Smooth muscle cell (in vitro differentiated cells): ENCODE measurements at regions not wholly inside any gene's neighbourhood (a gene's known extent, or its start where the extent isn't known, plus 50 kb on each side); places are given as distances from the start of the nearest gene placed in this dataset.

Experiments used
- DNase-seq: peaks from one replicate; lab custom pipeline; 2025; ENCODE audit not compliant: unreplicated experiment; lab: John Stamatoyannopoulos, UW
- H2AFZ ChIP-seq: fragments of 200-600 bp; sonication (generic); 2 replicates; pipeline ENCODE4 v1.6.0; 2016; ENCODE audit warnings: antibody characterized with exemption, low read depth, mild to moderate bottlenecking
- H3F3A ChIP-seq: fragments of 200-600 bp; sonication (generic); 2 replicates; pipeline ENCODE4 v1.6.0; 2017; ENCODE audit warnings: antibody characterized with exemption, low read depth
- H3K27ac ChIP-seq: fragments of 200-600 bp; sonication (generic); 2 replicates; pipeline ENCODE4 v1.5.1; 2016; ENCODE audit warnings: low read depth, mild to moderate bottlenecking
- H3K27me3 ChIP-seq: fragments of 200-600 bp; sonication (generic); 2 replicates; pipeline ENCODE4 v1.6.1; 2016; ENCODE audit warnings: low read depth, mild to moderate bottlenecking
- H3K36me3 ChIP-seq: fragments of 200-600 bp; sonication (generic); 2 replicates; pipeline ENCODE4 v1.5.1; 2016; ENCODE audit warnings: low read depth
- H3K4me1 ChIP-seq: fragments of 200-600 bp; sonication (generic); 2 replicates; pipeline ENCODE4 v1.5.1; 2016; ENCODE audit warnings: low read depth
- H3K4me2 ChIP-seq: fragments of 200-600 bp; sonication (generic); 2 replicates; pipeline ENCODE4 v1.6.0; 2016; ENCODE audit warnings: mild to moderate bottlenecking
- H3K4me3 ChIP-seq: fragments of 200-600 bp; sonication (generic); 2 replicates; pipeline ENCODE4 v1.5.1; 2016; ENCODE audit warnings: mild to moderate bottlenecking
- H3K79me2 ChIP-seq: fragments of 200-600 bp; sonication (generic); 2 replicates; pipeline ENCODE4 v1.6.0; 2016; ENCODE audit warnings: low read depth, mild to moderate bottlenecking
- H3K9ac ChIP-seq: fragments of 200-600 bp; sonication (generic); 2 replicates; pipeline ENCODE4 v1.6.0; 2016; ENCODE audit warnings: low read depth
- H3K9me3 ChIP-seq: fragments of 200-600 bp; sonication (generic); replicated peaks from 2 replicates; pipeline ENCODE4 v1.5.1; 2016; ENCODE audit warnings: low read depth
- H4K20me1 ChIP-seq: fragments of 200-600 bp; sonication (generic); 2 replicates; pipeline ENCODE4 v1.6.0; 2016; ENCODE audit warnings: low read depth
- WGBS: methylation state at CpG from one replicate; pipeline ENCODE4 v1.1.7; 2016; ENCODE audit warnings: low lambda C conversion rate; 5-methylcytosine and 5-hydroxymethylcytosine counted together
- TF ChIP-seq, protein P1 (sequence below): fragments of 200-600 bp; sonication (generic); IDR thresholded peaks from 2 replicates; pipeline ENCODE4 v1.5.1; 2017; ENCODE audit warnings: borderline replicate concordance, mild to moderate bottlenecking, antibody characterized with exemption; ENCODE audit not compliant: insufficient read depth, poor library complexity, severe bottlenecking

DNA sequence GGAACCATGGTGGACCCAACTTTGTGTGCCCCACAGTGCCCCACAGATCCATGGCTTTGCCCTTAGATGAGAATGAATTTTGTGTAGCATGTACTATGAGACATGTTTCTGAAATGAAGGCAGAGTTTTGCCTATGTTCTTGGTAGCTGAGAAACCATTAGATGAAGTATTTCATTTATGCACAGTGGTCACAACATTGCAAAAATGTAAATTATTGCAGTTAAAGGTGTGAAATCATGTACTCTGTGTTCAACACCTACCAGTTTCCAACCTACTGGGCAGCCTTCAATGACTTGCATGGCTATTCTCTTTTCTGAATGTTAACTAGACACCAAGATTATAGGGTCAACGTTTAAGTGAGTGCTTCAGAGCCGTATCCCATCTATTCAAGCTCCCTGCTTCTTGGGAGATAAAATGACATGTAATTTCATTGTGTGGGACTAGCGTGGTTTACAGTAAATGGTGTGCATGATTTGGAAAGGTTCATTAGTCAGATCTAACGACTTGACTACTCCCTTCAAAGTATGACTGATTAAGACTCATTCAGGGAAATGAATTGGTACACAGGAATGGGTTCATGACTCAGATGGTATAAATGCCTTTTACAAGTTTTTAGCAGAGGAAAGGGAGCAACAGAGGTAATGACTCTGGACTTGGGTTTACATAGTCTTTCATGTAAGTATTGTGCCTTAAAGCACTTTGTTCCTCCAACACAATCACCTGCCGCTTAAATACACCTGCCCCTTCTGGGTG is 106.1 kb upstream of the AKIRIN2 start:
- H2AFZ ChIP-seq, result no peak overlapping the region
- DNase-seq, result no peak
- H3K27me3 ChIP-seq, result no peaks in the 10 kb centered on the region
- TF ChIP-seq, protein P1, sequence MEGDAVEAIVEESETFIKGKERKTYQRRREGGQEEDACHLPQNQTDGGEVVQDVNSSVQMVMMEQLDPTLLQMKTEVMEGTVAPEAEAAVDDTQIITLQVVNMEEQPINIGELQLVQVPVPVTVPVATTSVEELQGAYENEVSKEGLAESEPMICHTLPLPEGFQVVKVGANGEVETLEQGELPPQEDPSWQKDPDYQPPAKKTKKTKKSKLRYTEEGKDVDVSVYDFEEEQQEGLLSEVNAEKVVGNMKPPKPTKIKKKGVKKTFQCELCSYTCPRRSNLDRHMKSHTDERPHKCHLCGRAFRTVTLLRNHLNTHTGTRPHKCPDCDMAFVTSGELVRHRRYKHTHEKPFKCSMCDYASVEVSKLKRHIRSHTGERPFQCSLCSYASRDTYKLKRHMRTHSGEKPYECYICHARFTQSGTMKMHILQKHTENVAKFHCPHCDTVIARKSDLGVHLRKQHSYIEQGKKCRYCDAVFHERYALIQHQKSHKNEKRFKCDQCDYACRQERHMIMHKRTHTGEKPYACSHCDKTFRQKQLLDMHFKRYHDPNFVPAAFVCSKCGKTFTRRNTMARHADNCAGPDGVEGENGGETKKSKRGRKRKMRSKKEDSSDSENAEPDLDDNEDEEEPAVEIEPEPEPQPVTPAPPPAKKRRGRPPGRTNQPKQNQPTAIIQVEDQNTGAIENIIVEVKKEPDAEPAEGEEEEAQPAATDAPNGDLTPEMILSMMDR, result no peak
- no peaks in the 10 kb centered on the region for H3F3A ChIP-seq
- no peak overlapping the region for H3K27ac ChIP-seq
- no peaks in the 10 kb centered on the region for H3K79me2 ChIP-seq
- no peak overlapping the region for H3K4me2 ChIP-seq
- H3K4me1 ChIP-seq, result no peaks in the 10 kb centered on the region
- no peaks in the 10 kb centered on the region for H3K36me3 ChIP-seq
- no peak overlapping the region for H3K9ac ChIP-seq
- H3K9me3 ChIP-seq, result no peaks in the 10 kb centered on the region
- no peaks in the 10 kb centered on the region for H4K20me1 ChIP-seq
- H3K4me3 ChIP-seq, result no peak overlapping the region
- 44% methylated on average over 5 of the region's 5 CpGs for WGBS

DNA sequence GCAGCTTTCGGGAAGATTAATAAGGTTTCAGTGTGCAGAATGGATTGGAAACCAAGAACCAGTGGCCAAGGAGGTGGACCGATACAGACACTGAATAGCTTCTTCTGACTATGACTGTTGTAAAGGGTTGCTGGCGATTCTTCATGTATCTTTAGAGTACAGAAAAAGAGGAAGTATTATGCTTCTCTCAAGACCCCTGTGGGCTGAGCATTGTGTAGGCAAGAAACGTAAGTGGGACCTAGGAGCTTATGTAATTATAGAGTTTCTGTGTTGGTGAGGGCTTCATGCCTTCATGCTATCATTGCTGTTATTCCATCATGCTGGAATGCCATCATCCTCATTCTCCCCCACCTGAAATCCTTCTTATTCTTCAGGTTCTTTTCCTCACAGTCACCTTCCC is 105.4 kb upstream of the AKIRIN2 start:
- H3K79me2 ChIP-seq, result no peaks in the 10 kb centered on the region
- H3K27ac ChIP-seq, result no peak overlapping the region
- H3K4me1 ChIP-seq, result no peaks in the 10 kb centered on the region
- DNase-seq, result no peak
- no peaks in the 10 kb centered on the region for H3K36me3 ChIP-seq
- no peaks in the 10 kb centered on the region for H4K20me1 ChIP-seq
- no peaks in the 10 kb centered on the region for H3K27me3 ChIP-seq
- 95% methylated on average over 4 of the region's 4 CpGs for WGBS
- H3K4me3 ChIP-seq, result no peak overlapping the region
- TF ChIP-seq, protein P1, result no peak
- H3K9me3 ChIP-seq, result no peaks in the 10 kb centered on the region
- H3K4me2 ChIP-seq, result no peak overlapping the region
- H2AFZ ChIP-seq, result no peak overlapping the region
- H3F3A ChIP-seq, result no peaks in the 10 kb centered on the region
- no peak overlapping the region for H3K9ac ChIP-seq

DNA sequence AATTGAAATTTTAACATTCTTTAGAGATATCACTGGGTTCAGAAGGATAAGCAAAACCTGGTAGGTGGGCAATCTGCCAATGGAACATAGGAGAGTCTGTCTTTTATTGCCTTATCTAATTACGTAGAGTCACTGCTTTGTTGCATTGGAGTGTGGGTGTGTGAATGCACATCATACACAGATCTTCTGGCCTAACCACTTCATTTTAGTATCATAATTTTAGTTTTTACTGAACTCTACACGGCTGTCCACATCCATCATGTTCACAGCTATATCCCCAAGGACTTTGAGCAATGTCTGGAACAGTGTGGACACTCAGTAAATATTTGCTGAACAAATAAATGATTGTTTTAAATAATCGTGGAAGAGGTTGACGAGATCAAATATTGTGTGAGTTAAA is 104.6 kb upstream of the AKIRIN2 start:
- Histone ChIP-seq H3K36me3 (no peaks in the 10 kb centered on the region), H3K4me1 (no peaks in the 10 kb centered on the region)

More for the DNA sequence above, 104.6 kb upstream of the AKIRIN2 start:
- no peak overlapping the region for H3K9ac ChIP-seq
- no peak for DNase-seq
- TF ChIP-seq, protein P1, result no peak
- H4K20me1 ChIP-seq, result no peaks in the 10 kb centered on the region
- H3K9me3 ChIP-seq, result no peaks in the 10 kb centered on the region
- no peak overlapping the region for H3K4me3 ChIP-seq
- H2AFZ ChIP-seq, result no peak overlapping the region
- H3K79me2 ChIP-seq, result no peaks in the 10 kb centered on the region
- 81% methylated on average over 4 of the region's 4 CpGs for WGBS
- no peak overlapping the region for H3K4me2 ChIP-seq
- H3K27me3 ChIP-seq, result no peaks in the 10 kb centered on the region
- no peaks in the 10 kb centered on the region for H3F3A ChIP-seq
- no peak overlapping the region for H3K27ac ChIP-seq
